Uterus (tissue), 3 donors: ENCODE measurements at regions not wholly inside any gene's neighbourhood (a gene's known extent, or its start where the extent isn't known, plus 50 kb on each side); places are given as distances from the start of the nearest gene placed in this dataset.

Experiments used
- DNase-seq, 2 donors: peaks; one replicate each; pipeline ENCODE4 v3.0.0-alpha.2; 2019 to 2020
- H3K27ac ChIP-seq, 2 donors: fragments of 200-600 bp; sonication (generic); 1 replicate in 1 of 2; 2 replicates in 1 of 2; pipeline ENCODE4 v1.5.1; 2016 to 2018
- H3K27me3 ChIP-seq, 2 donors: fragments of 200-600 bp; sonication (generic); one replicate each; pipeline ENCODE4 v1.5.1; 2018 to 2019; ENCODE audit warnings: control low read depth in 1 of 2
- H3K36me3 ChIP-seq, 2 donors: fragments of 200-600 bp; sonication (generic); one replicate each; pipeline ENCODE4 v1.5.1; 2019; ENCODE audit warnings: control low read depth in 1 of 2
- H3K4me1 ChIP-seq, 2 donors: fragments of 200-600 bp; sonication (generic); one replicate each; pipeline ENCODE4 v1.5.1; 2018 to 2019; ENCODE audit warnings: control low read depth in 1 of 2
- H3K4me3 ChIP-seq, 2 donors: fragments of 200-600 bp; sonication (generic); 1 replicate in 1 of 2; 2 replicates in 1 of 2; pipeline ENCODE4 v1.5.1; 2018 to 2019; ENCODE audit warnings: mild to moderate bottlenecking in 1 of 2
- H3K9me3 ChIP-seq, 2 donors: fragments of 200-600 bp; sonication (generic); one replicate each; pipeline ENCODE4 v1.5.1; 2019; ENCODE audit warnings: control low read depth in 1 of 2
- POLR2A ChIP-seq, 2 donors: fragments of 450-650 bp; IDR thresholded peaks; one replicate each; pipeline ENCODE4 v1.6.1; 2016; ENCODE audit warnings: antibody characterized with exemption in 2 of 2, mild to moderate bottlenecking in 1 of 2, moderate library complexity in 1 of 2
- intact Hi-C: fragments of 100-400 bp; cut with DNase I; formaldehyde crosslinking; loops from one replicate; pipeline ENCODE4 v1.15.1; 2023; ENCODE audit warnings: low total_unique reads
- TF ChIP-seq, protein P1 (sequence below), 4 experiments: fragments of 200-600 bp in 2 of 4; fragments of 450-650 bp in 2 of 4; sonication (generic) in 2 of 4; IDR thresholded peaks; one replicate each; pipeline ENCODE4 v1.5.1; 2016 to 2019; ENCODE audit warnings: antibody characterized with exemption in 4 of 4, mild to moderate bottlenecking in 2 of 4, moderate library complexity in 1 of 4
- donor health status: DM: yes; HTN: yes; CAD: no.

DNA sequence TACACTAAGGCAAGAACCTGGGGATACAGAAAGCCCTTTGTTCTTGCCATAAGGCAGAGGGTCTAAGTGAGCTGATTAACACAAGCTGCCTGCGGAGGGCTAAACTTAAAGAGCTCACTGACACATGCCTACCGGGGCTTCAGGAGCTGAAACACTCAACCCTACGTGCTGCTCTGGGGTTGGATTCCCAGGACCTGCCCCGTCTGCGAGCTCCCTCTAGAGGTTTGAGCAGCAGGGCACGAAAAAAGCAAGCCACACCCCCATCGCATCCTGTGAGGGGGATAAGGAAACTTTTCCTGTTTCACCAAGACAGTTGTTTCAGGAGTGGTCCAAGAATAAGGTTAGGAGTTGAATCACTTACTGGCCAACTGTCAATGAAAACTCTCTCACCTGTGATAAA lies 562.1 kb downstream of the TMX3 start:
- DNase-seq = no peak
- Histone ChIP-seq H3K4me1 (no peaks in the 10 kb centered on the region), H3K27ac (no peak overlapping the region), H3K4me3 (no peak overlapping the region), H3K27me3 (no peaks in the 10 kb centered on the region), H3K36me3 (no peaks in the 10 kb centered on the region), H3K9me3 (peaks cover 0 to 2% of the 10 kb centered on the region in 2 donors)
- intact Hi-C loops = no loop called here
- no peak for TF ChIP-seq POLR2A (IDR thresholded peaks at IDR 0.05)
- TF ChIP-seq, protein P1, sequence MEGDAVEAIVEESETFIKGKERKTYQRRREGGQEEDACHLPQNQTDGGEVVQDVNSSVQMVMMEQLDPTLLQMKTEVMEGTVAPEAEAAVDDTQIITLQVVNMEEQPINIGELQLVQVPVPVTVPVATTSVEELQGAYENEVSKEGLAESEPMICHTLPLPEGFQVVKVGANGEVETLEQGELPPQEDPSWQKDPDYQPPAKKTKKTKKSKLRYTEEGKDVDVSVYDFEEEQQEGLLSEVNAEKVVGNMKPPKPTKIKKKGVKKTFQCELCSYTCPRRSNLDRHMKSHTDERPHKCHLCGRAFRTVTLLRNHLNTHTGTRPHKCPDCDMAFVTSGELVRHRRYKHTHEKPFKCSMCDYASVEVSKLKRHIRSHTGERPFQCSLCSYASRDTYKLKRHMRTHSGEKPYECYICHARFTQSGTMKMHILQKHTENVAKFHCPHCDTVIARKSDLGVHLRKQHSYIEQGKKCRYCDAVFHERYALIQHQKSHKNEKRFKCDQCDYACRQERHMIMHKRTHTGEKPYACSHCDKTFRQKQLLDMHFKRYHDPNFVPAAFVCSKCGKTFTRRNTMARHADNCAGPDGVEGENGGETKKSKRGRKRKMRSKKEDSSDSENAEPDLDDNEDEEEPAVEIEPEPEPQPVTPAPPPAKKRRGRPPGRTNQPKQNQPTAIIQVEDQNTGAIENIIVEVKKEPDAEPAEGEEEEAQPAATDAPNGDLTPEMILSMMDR (IDR thresholded peaks at IDR 0.05) = no peak

DNA sequence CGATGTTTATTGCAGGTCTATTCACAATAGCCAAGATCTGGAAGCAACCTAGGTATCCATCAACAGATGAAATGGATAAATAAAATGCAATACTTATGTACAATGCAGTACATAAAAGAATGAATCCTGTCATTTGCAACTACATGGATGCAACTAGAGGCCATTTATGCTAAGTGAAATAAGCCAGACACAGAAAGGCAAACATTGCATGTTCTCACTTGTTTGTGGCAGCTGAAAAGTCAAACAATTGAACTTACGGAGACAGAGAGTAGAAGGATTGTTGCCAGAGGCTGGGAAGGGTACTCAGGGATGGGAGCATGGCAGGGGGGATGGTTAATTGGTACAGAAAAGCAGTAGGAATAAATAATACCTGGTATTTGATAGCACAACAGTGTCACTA lies 563.9 kb downstream of the TMX3 start:
- Histone ChIP-seq H3K36me3 (no peaks in the 10 kb centered on the region), H3K4me1 (no peaks in the 10 kb centered on the region), H3K9me3 (no peaks in the 10 kb centered on the region), H3K4me3 (no peak overlapping the region), H3K27ac (no peak overlapping the region), H3K27me3 (no peaks in the 10 kb centered on the region)
- intact Hi-C loops = no loop called here
- TF ChIP-seq, protein P1 (IDR thresholded peaks at IDR 0.05) = no peak
- no peak for TF ChIP-seq POLR2A (IDR thresholded peaks at IDR 0.05)
- no peak for DNase-seq

DNA sequence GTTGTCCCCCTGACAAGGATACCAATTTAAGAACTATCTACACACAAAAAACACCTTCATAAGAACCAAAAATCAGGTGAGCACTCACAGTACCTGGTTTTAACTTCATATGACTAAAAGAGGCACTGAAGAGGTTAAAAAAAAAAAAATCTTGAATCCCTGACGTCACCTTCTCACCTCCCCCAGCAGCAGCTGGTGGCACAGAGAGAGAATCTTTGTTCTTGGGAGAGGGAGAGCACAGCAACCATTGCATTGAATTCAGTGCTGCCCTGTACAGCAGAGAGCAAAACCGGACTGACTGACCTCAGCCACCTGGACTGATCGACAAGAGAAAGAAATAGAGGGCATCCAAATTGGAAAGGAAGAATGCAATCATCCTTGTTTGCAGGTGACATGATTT lies 566.0 kb downstream of the TMX3 start:
- Histone ChIP-seq H3K27me3 (no peaks in the 10 kb centered on the region), H3K36me3 (no peaks in the 10 kb centered on the region), H3K27ac (no peak overlapping the region), H3K4me3 (no peak overlapping the region), H3K4me1 (no peaks in the 10 kb centered on the region), H3K9me3 (no peaks in the 10 kb centered on the region)
- no peak for DNase-seq
- TF ChIP-seq POLR2A (IDR thresholded peaks at IDR 0.05) = no peak
- TF ChIP-seq, protein P1 (IDR thresholded peaks at IDR 0.05) = no peak
- intact Hi-C loops = no loop called here

DNA sequence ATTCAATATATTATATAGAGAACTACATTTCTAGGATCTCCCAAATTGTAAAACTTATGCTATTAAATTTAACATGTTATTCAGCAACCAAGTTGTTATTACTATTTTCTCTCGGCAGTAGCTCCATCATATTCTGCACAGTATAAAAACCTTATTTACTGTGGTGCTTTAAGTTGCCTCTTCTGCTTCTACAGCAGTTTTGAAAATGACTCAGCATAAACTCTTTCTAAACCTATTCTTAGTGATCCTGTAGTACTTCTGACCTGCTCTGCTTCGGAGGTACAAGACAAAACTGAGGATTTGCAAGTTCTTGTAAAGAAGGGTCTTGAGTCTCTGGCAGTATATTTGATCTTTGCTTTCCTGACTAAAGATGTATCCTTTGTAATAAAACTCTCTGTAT lies 567.2 kb downstream of the TMX3 start:
- H3K9me3 ChIP-seq = no peaks in the 10 kb centered on the region
- H3K4me3 ChIP-seq = no peak overlapping the region
- H3K27me3 ChIP-seq = no peaks in the 10 kb centered on the region
- no peaks in the 10 kb centered on the region for H3K4me1 ChIP-seq
- no peaks in the 10 kb centered on the region for H3K36me3 ChIP-seq
- no peak for DNase-seq
- no peak overlapping the region for H3K27ac ChIP-seq
- TF ChIP-seq, protein P1 (IDR thresholded peaks at IDR 0.05) = no peak
- no peak for TF ChIP-seq POLR2A (IDR thresholded peaks at IDR 0.05)
- intact Hi-C loops = no loop called here

DNA sequence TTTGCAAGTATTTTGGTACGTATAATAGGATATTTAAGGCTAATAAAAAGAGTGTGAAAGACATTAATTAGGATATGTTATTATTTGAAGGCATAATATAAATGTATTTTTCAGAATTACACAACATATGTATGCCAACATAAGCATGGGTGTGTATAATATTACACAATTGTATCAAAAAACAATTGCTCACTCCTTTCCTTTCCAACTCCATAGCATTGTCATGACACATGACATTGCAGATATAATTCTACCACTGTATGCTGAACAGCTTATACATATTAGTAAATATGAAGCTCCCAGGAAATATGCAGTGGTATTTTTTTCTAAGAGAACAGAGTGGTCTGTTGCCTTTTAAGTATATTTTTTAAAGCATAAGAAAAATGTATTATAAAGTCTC lies 593.1 kb downstream of the TMX3 start:
- DNase-seq = no peak
- Histone ChIP-seq H3K27ac (no peak overlapping the region), H3K4me3 (no peak overlapping the region), H3K36me3 (no peaks in the 10 kb centered on the region), H3K9me3 (no peaks in the 10 kb centered on the region), H3K27me3 (no peaks in the 10 kb centered on the region), H3K4me1 (no peaks in the 10 kb centered on the region)
- TF ChIP-seq, protein P1 (IDR thresholded peaks at IDR 0.05) = no peak
- no peak for TF ChIP-seq POLR2A (IDR thresholded peaks at IDR 0.05)
- intact Hi-C loops = no loop called here
